ENCODE measurements at regions not wholly inside any gene's neighbourhood (a gene's known extent, or its start where the extent isn't known, plus 50 kb on each side); places are given as distances from the start of the nearest gene placed in this dataset.

DNA sequence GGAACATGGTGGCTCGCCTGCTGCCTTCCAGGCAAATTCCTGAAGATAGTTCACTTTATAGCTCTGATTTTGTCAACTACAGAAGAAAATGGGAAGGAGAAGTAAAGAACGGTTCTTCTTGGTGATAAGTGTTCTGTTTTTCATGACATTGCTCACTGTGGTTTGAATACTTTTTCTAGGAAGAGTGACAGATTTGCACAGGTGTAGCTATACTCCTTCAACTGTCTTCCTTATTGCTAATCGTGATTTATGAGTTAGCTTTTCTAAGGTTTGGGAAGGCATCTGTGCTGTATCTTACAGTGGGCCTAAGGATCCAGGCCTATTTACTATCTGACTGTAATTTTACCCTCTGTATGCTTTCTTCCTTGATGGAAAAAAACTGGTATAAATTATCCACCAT, 405.6 kb downstream of the NDFIP2 start:
- Histone ChIP-seq H3K27ac (ENCODE audit: low read length) (no peak overlapping the region), H3K4me1 (ENCODE audit: control insufficient read depth, insufficient read depth, low read length) (no peaks in the 10 kb centered on the region), H3K4me3 (ENCODE audit: low read length) (no peak overlapping the region), H3K9me3 (ENCODE audit: control insufficient read depth, low read length) (no peaks in the 10 kb centered on the region), H3K27me3 (ENCODE audit: control insufficient read depth, insufficient read depth) (no peaks in the 10 kb centered on the region)
- ATAC-seq (no peak), DNase-seq (no peak)
- WGBS = 55% methylated on average over 3 of the region's 3 CpGs
- intact Hi-C loops (cut with DNase I) = no loop called here

GRCh38 chr13:79884890-79885289, 403.9 kb downstream of the NDFIP2 start:
- no peak for ATAC-seq
- no peaks in the 10 kb centered on the region for H3K27me3 ChIP-seq (ENCODE audit: control insufficient read depth, insufficient read depth)
- H3K4me1 ChIP-seq (ENCODE audit: control insufficient read depth, insufficient read depth, low read length) = no peaks in the 10 kb centered on the region
- WGBS = 87% methylated on average over 2 of the region's 2 CpGs
- H3K9me3 ChIP-seq (ENCODE audit: control insufficient read depth, low read length) = no peaks in the 10 kb centered on the region
- H3K27ac ChIP-seq (ENCODE audit: low read length) = no peak overlapping the region
- intact Hi-C loops (cut with DNase I) = no loop called here
- no peak for DNase-seq
- no peak overlapping the region for H3K4me3 ChIP-seq (ENCODE audit: low read length)

GRCh38 chr13:79883216-79883615, 402.3 kb downstream of the NDFIP2 start:
- no peaks in the 10 kb centered on the region for H3K4me1 ChIP-seq (ENCODE audit: control insufficient read depth, insufficient read depth, low read length)
- ATAC-seq = no peak

DNA sequence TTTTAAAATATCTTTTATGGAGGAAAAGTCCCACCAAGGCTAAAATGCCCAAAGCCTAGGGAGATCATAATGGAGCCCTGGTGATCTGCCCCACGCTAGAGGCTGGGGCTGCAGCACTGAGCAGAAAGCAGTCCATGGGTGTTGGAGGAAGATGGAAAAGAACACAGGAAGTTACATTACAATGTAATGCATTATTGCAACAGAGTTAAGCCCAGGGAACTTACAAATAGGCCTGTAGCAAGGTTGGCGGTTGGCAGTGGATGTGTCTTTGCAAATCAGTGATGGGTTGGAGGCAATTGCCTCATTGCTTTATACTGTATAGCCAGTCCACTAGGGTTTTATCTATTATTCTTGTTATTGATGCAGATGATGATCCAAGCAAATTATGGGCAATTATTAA, 399.9 kb downstream of the NDFIP2 start:
- no peaks in the 10 kb centered on the region for H3K27me3 ChIP-seq (ENCODE audit: control insufficient read depth, insufficient read depth)
- intact Hi-C loops (cut with DNase I) = no loop called here
- no peak overlapping the region for H3K4me3 ChIP-seq (ENCODE audit: low read length)
- ATAC-seq (no peak), DNase-seq (no peak)
- H3K27ac ChIP-seq (ENCODE audit: low read length) = no peak overlapping the region
- no peaks in the 10 kb centered on the region for H3K9me3 ChIP-seq (ENCODE audit: control insufficient read depth, low read length)
- 87% methylated on average over 2 of the region's 2 CpGs for WGBS
- no peaks in the 10 kb centered on the region for H3K4me1 ChIP-seq (ENCODE audit: control insufficient read depth, insufficient read depth, low read length)

More at GRCh38 chr13:79883216-79883615, 402.3 kb downstream of the NDFIP2 start:
- Histone ChIP-seq H3K9me3 (ENCODE audit: control insufficient read depth, low read length) (no peaks in the 10 kb centered on the region), H3K4me3 (ENCODE audit: low read length) (no peak overlapping the region), H3K27ac (ENCODE audit: low read length) (no peak overlapping the region), H3K27me3 (ENCODE audit: control insufficient read depth, insufficient read depth) (no peaks in the 10 kb centered on the region)
- DNase-seq = no peak
- intact Hi-C loops (cut with DNase I) = no loop called here

GRCh38 chr13:79874396-79875360, 393.7 kb downstream of the NDFIP2 start:
- no peak overlapping the region for H3K4me3 ChIP-seq (ENCODE audit: low read length)
- intact Hi-C loops (cut with DNase I) = no loop called here
- no peak overlapping the region for H3K27ac ChIP-seq (ENCODE audit: low read length)
- H3K9me3 ChIP-seq (ENCODE audit: control insufficient read depth, low read length) = no peaks in the 10 kb centered on the region
- ATAC-seq = no peak
- H3K27me3 ChIP-seq (ENCODE audit: control insufficient read depth, insufficient read depth) = no peaks in the 10 kb centered on the region
- WGBS = 85% methylated on average over 5 of the region's 5 CpGs
- H3K4me1 ChIP-seq (ENCODE audit: control insufficient read depth, insufficient read depth, low read length) = no peaks in the 10 kb centered on the region
- no peak for DNase-seq

DNA sequence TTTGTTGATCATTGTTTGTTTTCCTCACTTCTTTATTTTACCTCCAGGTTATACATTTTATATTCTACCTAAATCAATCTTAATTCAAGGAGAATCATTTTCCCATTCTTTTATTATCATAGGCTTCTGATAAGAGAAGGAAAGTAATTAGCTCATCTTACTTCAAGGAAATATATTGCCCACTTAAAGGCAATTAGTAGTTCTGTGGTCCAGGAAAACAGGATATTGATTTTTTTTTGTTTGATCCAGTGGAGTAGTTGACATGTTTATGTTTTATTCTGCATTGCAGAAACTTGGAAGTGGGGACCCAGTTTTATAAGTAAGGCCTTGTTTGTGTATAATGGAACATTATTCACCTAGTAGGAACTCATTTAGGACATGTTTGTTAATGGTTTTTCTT, 390.6 kb downstream of the NDFIP2 start:
- no peak overlapping the region for H3K27ac ChIP-seq (ENCODE audit: low read length)
- no peaks in the 10 kb centered on the region for H3K27me3 ChIP-seq (ENCODE audit: control insufficient read depth, insufficient read depth)
- intact Hi-C loops (cut with DNase I) = no loop called here
- no peaks in the 10 kb centered on the region for H3K9me3 ChIP-seq (ENCODE audit: control insufficient read depth, low read length)
- ATAC-seq (no peak), DNase-seq (no peak)
- H3K4me1 ChIP-seq (ENCODE audit: control insufficient read depth, insufficient read depth, low read length) = no peaks in the 10 kb centered on the region
- H3K4me3 ChIP-seq (ENCODE audit: low read length) = no peak overlapping the region

DNA sequence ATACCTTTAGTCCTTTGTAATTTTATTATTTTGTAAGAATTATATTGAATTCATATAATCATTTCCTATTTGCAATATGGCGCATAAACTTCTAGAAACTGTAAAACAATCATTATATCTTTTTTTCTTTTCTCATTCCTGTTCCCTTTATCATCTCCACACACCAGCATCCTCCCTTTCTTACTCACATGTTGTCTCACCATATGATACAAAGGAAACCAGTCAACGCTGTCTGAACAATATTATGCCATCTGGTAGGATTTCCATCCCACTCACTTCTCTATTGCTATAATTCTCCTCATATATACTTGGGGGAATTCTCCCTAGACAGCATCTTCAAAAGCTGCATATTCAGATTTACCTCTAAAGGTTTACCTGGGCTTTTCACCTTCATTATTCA, 389.8 kb downstream of the NDFIP2 start:
- intact Hi-C loops (cut with DNase I) = no loop called here
- WGBS = 89% methylated on average over 2 of the region's 2 CpGs

GRCh38 chr13:79870123-79870522, 389.2 kb downstream of the NDFIP2 start:
- no peak for ATAC-seq

More for the DNA sequence above, 389.8 kb downstream of the NDFIP2 start:
- ATAC-seq (no peak), DNase-seq (no peak)
- no peak overlapping the region for H3K4me3 ChIP-seq (ENCODE audit: low read length)
- no peaks in the 10 kb centered on the region for H3K9me3 ChIP-seq (ENCODE audit: control insufficient read depth, low read length)
- no peaks in the 10 kb centered on the region for H3K4me1 ChIP-seq (ENCODE audit: control insufficient read depth, insufficient read depth, low read length)
- no peak overlapping the region for H3K27ac ChIP-seq (ENCODE audit: low read length)
- H3K27me3 ChIP-seq (ENCODE audit: control insufficient read depth, insufficient read depth) = no peaks in the 10 kb centered on the region

DNA sequence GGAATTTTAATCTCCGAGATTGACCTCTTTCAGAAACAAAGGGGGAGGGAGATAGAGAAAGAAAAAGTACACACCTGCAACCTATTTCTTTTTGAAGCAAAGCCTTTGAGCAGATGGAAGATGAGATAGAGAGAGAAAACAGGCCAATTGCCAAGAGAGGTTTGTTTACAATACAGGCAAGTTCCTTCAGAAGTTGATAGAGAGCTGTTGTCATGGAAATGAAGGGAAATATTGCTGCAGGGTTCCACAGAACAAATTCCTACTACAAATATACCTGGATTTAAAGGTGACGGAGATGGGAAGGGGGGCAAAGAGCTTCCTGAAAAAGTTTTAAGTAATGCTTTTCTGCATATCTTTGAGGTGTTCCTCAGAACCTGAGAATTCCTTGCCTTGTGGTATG, 388.4 kb downstream of the NDFIP2 start:
- Histone ChIP-seq H3K27me3 (ENCODE audit: control insufficient read depth, insufficient read depth) (no peaks in the 10 kb centered on the region), H3K4me3 (ENCODE audit: low read length) (no peak overlapping the region), H3K27ac (ENCODE audit: low read length) (no peak overlapping the region), H3K4me1 (ENCODE audit: control insufficient read depth, insufficient read depth, low read length) (no peaks in the 10 kb centered on the region), H3K9me3 (ENCODE audit: control insufficient read depth, low read length) (no peaks in the 10 kb centered on the region)
- no peak for DNase-seq
- WGBS = 73% methylated on average over 2 of the region's 2 CpGs
- ATAC-seq = no peak
- intact Hi-C loops (cut with DNase I) = no loop called here

More at GRCh38 chr13:79870123-79870522, 389.2 kb downstream of the NDFIP2 start:
- Histone ChIP-seq H3K9me3 (ENCODE audit: control insufficient read depth, low read length) (no peaks in the 10 kb centered on the region), H3K27me3 (ENCODE audit: control insufficient read depth, insufficient read depth) (no peaks in the 10 kb centered on the region), H3K4me3 (ENCODE audit: low read length) (no peak overlapping the region), H3K27ac (ENCODE audit: low read length) (no peak overlapping the region), H3K4me1 (ENCODE audit: control insufficient read depth, insufficient read depth, low read length) (no peaks in the 10 kb centered on the region)
- intact Hi-C loops (cut with DNase I) = no loop called here
- no peak for DNase-seq

DNA sequence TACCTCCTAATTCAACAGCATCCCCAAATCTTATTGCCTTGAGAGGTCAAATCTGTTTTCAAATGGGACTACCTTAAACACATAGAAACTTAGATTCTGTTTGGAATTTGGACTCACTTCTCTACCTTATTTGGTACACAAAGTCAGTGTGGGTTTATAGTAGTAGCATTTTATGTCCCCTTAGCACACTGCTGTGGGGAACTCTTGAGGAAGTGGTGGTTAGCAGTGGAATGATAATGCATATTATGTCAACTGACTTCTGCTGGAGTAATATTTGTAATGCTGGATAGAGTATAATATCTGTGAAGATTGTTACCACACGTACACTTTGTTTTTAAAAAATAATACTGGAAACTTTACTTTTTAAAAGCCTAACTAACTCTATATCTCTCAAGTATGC, 386.3 kb downstream of the NDFIP2 start:
- H3K9me3 ChIP-seq (ENCODE audit: control insufficient read depth, low read length) = no peaks in the 10 kb centered on the region
- no peaks in the 10 kb centered on the region for H3K27me3 ChIP-seq (ENCODE audit: control insufficient read depth, insufficient read depth)
- intact Hi-C loops (cut with DNase I) = no loop called here
- H3K4me3 ChIP-seq (ENCODE audit: low read length) = no peak overlapping the region
- DNase-seq (no peak), ATAC-seq (no peak)
- no peak overlapping the region for H3K27ac ChIP-seq (ENCODE audit: low read length)
- H3K4me1 ChIP-seq (ENCODE audit: control insufficient read depth, insufficient read depth, low read length) = no peaks in the 10 kb centered on the region
- 79% methylated on average over 1 of the region's 1 CpG for WGBS

DNA sequence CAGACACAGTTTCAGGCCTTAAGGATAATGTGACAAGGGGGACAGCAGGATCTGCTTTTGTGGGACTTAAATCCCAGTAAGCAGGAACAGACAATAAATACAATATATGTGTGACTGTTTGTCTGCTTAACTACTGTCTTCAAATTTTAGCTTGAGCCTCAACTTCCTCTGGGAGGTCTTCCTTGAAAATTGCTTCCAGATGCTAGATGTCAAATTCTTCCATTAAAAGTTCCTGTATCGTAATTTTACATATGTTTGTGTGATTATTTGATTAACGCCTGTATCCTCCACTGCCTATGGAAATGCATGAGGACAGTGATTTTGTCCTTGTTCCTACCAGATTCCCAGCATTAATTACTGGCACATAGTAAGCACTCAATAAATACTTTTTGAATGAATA, 385.5 kb downstream of the NDFIP2 start:
- DNase-seq (no peak), ATAC-seq (no peak)
- H3K9me3 ChIP-seq (ENCODE audit: control insufficient read depth, low read length) = no peaks in the 10 kb centered on the region
- no peak overlapping the region for H3K4me3 ChIP-seq (ENCODE audit: low read length)
- intact Hi-C loops (cut with DNase I) = no loop called here
- H3K27ac ChIP-seq (ENCODE audit: low read length) = no peak overlapping the region
- H3K4me1 ChIP-seq (ENCODE audit: control insufficient read depth, insufficient read depth, low read length) = no peaks in the 10 kb centered on the region
- H3K27me3 ChIP-seq (ENCODE audit: control insufficient read depth, insufficient read depth) = no peaks in the 10 kb centered on the region
- 86% methylated on average over 2 of the region's 2 CpGs for WGBS

DNA sequence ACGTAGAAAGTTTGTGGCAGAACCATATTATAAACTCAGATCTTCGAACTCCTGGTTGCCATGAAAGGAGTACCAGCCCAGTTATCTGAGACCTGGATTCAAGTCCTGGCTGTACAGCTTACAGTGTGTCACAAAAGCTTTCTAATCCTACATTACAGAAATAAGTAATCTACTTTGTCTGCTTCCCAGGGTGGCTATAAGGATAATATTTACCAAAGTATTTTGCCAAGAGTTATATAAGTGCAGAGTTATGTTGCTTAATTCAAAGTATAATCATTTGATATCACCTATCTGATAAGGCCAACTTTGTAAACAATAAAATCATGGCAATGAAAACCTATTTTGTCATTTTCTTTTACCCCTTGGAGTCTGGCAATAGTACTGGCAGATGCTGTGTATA, 381.6 kb downstream of the NDFIP2 start:
- Histone ChIP-seq H3K27me3 (ENCODE audit: control insufficient read depth, insufficient read depth) (no peaks in the 10 kb centered on the region), H3K9me3 (ENCODE audit: control insufficient read depth, low read length) (no peaks in the 10 kb centered on the region), H3K4me3 (ENCODE audit: low read length) (no peak overlapping the region), H3K4me1 (ENCODE audit: control insufficient read depth, insufficient read depth, low read length) (no peaks in the 10 kb centered on the region), H3K27ac (ENCODE audit: low read length) (no peak overlapping the region)
- intact Hi-C loops (cut with DNase I) = no loop called here
- DNase-seq (no peak), ATAC-seq (no peak)
- WGBS = 83% methylated on average over 2 of the region's 2 CpGs
